ENCODE measurements at regions not wholly inside any gene's neighbourhood (a gene's known extent, or its start where the extent isn't known, plus 50 kb on each side); places are given as distances from the start of the nearest gene placed in this dataset.

DNA sequence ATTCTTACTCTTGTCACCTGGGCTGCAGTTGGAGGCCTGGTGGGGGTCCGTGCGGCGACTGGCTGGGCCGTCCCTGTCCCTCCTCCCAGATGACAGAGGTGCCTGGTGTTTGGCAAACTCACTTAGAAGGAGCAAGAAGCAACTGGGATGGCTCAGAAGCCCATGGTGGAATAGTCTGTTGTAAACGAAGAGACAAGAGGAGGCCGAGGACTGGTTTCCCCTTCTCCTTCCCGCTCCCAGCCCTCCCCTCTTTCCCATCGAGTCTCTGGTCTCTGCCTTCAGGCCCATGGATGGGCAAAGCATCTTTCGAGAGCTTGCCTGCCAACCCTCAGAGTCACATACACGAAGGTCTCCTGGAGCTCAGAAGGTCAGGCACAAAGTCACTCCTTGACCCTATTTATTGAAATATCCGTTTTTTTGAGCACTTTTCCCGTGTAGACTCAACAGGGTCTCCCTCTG, 364.4 kb downstream of the SEC14L1 start:
- FAIRE-seq, result no peak

DNA sequence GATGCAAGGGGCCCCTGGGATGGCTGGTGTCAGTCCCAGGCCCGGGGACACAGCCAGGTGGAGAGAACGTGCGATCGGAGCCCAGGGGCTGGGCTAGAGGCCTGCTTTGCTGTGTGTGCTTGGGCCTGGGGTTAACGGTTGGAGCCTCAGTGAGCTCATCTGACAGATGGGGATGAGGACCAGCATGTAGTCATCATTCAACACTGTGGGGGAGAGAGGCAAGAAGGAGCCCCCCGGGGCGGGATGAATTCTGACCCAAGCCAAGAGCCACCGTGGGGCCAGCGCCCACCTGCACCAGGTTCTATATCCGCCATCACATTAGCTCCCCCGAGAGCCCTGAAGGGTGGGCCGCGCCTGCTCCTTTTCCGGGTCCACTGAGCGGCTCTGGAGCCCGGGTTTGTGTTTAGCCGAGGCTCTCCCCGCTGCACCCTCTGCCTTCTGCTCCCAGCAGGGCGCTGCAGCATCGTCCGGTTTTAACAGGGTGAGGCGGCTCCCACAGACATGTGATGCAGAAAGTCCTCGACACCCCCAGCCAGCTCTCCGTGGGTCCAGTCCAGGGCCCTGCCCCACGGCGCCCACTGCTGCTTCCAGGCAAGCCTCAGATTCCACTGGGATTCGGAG, 365.7 kb downstream of the SEC14L1 start:
- no peak for FAIRE-seq

DNA sequence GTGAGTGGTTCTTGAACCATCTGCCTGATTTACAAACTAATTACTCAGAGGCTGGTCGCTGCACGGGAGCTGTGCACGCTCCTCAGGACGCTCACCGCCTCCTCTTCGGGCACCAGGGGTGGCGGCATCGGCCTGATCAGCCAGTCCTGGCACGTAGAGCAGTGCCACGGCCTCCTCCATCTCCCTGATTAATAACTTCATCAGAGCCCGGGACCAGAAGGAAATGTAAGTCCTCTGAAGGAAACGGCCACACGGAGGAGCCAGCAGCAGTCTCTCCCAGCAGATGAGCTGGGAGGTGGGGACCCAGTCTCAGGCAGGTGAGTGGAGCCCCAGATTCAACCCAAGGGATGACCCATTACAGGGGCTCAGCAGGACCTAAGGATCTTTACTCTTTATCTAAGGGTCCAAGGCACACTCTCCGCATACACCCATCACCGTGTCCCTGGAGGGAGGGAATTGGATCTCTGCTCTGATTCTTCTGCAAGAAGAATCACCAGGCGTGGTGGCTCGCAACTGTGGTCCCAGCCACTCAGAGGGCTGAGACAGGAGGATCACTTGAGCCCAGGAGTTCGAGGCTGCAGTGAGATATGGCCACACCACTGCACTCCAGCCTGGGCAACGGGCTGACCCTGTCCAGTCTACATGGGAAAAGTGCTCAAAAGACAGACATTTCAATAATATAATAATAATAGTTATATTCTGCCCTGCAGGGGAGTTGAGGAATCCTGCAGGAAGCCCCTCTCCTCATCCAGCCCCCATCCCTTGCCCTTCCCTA, 366.5 kb downstream of the SEC14L1 start:
- FAIRE-seq, result no peak

DNA sequence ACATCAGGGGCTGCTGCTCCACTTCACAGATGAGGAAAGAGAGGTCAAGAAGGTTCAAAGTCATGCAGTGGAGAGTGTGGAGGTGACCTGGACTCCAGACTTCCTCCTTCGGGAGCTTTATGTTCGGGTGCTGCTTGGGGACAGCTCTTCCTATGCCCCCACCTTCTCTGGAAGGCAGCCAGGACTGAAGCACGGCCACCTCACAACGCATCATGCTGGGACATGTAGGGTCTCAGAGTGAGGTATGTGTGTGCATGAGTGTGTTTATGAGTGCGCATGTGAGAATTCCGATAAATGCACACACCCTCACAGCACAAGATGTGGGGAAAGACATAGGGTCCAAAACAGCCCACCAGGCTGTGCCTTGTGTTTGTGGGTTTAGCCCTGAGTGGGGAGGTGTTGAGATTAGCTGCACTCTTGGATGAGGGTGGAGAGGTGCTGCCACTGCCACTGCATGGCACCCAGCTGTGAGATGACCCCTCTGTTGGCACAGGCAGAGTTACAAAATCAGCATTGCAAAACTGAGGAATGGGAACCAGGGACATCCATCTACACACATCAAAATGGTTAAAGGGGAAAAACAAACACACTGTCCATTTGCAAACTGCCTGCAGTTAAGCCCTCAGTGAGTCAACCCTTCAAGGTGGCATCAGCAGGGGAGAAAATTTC, 367.4 kb downstream of the SEC14L1 start:
- FAIRE-seq, result no peak

DNA sequence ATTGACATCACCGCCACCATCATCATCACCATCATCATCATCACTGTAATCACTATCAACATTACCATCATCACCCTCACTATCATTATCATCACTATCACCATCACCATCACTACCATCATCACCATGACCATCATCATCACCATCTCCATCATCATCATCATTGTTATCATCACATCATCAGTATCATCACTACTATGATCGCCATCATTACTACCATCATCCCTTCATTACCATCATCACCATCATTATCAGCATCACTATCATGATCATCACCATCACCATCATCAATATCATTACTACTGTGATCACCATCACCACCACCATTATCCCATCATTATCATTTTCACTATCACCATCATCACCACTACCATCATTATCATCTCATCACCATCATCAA, 368.3 kb downstream of the SEC14L1 start:
- no peak for FAIRE-seq

DNA sequence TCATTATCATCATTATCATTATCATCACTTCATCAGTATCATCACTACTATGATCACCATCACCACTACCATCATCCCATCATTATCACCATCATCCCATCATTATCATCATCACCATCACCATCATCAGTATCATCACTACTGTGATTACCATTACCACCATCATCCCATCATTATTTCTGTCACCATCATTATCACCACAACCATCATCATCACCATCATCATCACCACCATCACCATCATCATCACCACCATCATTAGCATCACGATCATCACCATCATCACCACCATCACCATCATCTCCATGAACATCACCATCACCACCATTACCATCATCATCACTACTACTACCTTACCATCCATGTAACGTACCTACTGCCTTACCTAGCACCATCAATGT, 368.8 kb downstream of the SEC14L1 start:
- FAIRE-seq, result no peak

DNA sequence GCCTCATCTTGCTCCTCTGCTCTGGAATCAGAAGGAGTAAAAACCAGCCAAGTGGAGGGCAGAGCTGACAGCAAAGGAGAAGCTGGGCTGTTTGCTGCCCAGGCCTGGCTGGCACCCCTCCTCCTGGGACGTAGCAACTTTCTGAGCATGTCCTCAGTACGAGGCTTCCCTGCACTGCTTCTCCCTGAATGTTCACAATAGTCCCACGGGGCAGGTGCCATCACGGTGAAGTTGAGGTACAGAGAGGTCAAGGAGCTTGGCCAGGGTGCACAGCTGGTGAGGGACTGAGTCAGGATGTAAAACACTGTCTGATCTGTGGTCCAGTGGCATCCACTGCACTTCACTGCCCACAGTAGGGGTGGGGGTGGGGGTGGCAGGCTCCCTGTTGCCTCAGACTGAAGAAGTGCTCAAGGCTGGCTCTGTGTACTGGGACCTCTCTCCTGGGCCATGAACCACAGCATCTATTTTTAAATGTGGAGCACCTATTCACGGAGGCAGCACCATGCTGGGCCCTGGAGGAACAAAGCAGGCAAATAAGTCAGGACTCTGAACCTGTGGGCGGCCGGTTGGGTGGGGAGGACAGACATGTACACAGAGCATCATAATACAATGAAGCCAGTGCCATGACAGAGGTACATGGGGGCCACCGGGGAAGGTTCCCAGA, 369.5 kb downstream of the SEC14L1 start:
- FAIRE-seq, result no peak

DNA sequence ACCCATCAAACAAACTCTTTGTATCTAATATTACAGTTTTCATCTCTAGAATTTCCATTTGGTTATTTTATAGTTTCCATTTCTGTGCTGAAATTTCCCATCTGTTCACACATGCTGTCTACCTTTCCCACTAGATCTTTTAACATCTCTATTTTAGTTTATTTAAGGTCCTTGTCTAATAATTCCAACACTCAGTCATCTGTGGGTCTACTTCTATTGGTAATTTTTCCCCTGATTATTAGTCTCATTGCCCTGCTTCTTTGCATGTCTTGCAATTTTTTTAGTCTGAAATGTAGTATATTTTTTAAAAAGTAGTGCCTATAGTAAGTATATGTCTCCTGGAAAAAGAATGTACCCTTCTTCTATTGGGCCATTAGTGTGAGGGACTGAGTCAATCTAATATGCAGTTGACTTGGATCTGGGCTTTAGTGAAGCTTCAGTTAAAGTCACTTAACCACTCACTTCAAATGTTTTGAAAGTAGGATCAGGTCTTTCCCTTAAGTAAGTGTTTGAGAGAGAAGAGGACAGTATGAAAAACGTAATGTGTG, 370.8 kb downstream of the SEC14L1 start:
- FAIRE-seq, result no peak

DNA sequence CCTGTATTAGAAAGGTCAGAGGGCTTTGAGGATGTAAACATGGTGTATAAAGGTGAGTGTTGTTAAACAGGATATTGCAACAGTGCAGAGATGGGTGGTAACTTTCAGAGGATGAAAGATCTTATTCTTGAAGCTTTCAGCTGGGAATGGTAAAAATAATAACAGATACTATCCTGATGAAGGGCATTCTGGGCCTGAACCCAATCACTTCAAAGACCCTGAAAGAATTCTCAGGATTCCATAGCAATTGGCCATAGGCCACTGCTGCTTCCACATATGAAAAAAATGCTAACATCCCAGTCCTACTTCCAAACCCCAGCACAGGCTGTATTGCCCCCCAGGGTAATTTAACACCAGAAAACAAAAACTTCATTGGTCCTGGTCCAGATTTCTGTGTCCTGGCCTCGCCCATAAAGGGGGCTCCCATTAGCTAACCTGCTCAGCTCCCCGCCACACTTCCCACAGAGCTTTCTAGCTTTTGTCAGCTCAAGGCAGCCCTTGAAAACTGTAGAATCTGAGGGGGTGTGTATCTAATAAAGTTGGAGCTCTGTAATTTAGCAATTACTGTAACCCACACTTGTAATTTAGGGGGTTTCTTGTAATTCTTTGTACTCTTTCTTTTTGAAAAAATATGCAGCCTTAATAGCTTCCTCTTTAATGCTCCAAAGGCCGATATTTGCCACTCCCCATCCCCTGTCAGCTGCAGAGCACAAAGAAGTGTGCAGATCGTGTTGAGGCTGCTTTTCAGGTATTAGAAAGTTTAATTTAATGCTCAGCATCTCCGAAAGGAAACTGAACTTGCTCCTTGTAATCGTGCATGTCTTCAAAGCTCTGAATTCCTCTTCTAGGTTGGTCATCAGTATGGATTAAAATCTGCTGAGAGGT, 371.5 kb downstream of the SEC14L1 start:
- FAIRE-seq, result no peak

DNA sequence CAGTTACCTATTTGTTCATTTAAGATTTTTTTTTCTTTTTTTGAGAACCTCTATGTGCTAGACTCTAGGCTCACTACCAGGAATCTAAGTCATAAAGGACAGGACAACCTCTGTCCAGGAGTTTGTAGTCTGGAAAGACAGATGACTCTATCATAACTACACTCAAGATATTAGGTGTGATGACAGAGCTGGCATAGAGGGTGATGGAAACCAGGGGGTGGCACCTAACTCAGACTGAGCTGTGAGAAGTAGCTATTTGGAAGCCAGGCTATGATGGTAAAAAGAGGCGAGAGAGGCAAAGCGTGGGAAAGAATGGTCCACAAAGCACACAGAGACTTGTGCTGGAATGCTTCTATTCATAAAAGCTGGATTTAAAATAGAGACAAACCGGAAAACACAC, 372.3 kb downstream of the SEC14L1 start:
- no peak for FAIRE-seq

DNA sequence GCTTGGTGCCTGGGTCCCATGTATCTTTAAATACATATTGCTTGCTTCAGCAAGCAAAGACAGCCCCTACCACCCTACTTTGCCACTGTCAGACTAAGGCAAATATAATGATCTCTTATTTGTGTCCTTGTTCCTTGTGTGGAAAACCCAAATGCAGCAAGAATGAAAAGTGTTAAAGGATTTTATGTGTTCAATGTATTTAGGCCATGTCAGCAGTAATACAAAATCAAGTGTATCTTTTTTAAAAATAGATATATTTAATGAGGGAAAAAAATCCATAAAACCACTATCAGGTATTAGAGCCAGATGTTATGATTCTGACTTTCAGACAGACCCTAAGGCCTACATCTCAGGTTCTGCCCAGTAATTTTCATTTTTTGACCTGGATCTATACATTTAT, 374.5 kb downstream of the SEC14L1 start:
- FAIRE-seq, result no peak

DNA sequence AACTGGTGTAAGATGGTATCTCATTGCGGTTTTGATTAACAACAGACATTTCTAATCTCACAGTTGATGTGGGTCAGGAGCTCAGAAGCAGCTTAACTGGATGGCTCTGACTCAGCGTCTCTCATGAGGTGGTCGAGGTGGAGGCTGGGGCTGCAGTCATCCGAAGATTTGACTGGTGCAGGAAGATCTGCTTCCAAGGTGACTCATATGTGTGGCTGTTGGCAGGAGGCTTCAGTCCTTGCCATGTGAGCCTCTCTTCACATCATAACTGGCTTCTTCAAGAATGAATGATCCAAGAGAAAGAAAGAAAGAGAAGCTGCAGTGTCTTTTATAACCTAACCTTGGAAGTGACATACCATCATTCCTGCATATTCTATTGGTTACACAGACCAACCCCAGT, 376.1 kb downstream of the SEC14L1 start:
- no peak for FAIRE-seq

DNA sequence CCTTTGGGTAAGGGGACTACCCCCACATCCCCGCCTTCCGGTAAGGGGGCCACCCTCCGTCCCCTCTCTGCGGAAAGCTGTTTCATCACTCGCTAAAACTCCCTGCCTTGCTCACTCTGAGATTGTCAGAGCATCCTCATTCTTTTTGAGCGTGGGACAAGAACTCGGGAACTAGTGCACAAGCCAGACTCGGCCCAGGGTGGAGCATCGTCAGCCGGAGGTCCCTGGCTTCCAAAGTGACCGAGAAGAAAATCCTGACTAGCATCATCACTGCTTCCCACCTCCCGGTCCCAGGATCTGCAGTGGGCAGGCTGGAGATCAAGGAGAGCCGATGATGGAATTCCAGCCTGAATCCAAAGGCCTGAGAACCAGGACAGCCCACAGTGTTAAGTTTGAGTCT, 380.3 kb downstream of the SEC14L1 start:
- no peak for FAIRE-seq

DNA sequence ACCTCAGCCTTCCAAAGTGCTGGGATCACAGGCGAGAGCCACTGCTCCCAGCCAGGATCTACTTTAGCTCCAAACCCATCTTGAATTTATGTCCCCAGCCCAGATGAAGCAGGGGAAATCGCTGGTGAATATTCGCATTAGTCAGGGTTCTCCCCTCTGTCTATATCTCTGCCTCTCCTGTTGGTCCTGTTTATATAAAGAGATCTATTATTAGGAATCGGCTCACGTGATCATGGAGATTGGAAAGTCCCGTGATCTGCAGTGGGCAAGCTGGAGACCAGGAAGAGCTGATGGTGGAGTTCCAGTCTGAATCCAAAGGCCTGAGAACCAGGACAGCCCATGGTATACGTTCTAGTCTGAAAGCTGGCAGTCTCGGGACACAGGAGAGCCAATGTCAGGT, 382.8 kb downstream of the SEC14L1 start:
- FAIRE-seq, result no peak

DNA sequence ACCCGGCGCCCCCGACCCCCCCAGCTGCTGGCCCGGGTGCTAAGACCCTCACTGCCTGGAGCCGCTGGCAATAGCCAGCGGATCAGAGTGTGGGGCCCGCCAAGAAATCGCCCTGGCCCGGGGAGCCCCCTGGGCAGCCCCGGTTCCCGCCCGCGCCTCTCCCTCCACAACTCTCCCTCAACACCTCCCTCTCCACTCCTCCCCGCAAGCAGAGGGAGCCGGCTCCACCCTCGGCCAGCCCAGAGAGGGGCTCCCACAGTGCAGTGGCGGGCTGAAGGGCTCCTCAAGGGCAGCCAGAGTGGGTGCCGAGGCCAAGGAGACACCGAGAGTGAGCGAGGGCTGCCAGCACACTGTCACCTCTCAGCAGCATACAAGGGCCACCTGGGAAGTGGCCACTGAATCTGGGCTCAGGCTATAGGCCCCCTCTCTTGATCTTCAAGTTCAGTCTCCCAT, 385.5 kb downstream of the SEC14L1 start:
- no peak for FAIRE-seq

DNA sequence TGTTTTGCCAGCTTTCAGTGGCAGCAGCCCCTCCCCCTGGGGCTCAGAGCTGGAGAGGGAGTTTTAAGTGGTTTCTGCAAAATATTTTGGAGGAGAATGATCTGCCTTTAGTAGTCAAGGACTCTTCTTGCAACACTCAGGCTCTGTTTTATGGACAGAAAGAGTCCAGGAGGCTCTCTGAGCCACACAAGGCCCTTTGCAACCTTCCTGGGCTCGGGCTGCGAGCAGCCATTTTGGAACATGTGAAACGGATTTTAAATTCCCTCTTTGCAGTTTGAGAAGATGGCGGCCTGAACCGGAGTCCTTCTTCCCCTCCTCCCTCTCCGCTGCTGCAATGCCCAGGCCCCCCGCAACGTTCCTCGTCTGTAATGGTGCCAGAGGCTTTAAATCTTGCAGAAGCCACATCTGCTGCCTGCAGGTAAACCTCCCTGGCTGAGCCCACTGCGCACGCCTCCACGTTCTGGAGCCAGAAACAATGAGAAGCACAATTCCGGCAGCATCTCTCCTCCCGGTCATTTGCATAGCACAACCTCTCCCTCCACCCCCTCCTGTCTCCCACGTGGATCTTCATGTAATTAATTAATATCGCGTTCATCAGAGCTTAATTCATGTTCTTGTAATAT, 386.1 kb downstream of the SEC14L1 start:
- no peak for FAIRE-seq

DNA sequence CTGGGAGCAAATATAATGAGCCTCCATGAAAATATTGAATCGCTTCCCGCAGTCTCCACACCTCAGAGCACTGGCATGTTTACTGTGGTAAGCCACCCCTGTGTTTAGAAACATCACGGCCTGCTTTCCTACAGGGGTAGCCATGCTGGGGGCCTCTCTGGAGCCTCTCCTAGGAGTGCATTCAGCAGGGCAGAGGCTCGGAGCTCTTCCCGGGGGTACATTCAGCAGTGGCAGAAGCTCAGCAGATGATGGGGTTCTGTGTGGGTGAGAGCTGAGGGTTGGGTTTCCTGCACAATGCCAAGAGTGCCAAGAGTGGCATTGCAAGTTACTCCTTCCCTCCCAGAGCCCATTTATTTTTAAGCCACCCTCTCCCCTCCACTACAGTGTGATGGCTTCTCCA, 386.6 kb downstream of the SEC14L1 start:
- no peak for FAIRE-seq

DNA sequence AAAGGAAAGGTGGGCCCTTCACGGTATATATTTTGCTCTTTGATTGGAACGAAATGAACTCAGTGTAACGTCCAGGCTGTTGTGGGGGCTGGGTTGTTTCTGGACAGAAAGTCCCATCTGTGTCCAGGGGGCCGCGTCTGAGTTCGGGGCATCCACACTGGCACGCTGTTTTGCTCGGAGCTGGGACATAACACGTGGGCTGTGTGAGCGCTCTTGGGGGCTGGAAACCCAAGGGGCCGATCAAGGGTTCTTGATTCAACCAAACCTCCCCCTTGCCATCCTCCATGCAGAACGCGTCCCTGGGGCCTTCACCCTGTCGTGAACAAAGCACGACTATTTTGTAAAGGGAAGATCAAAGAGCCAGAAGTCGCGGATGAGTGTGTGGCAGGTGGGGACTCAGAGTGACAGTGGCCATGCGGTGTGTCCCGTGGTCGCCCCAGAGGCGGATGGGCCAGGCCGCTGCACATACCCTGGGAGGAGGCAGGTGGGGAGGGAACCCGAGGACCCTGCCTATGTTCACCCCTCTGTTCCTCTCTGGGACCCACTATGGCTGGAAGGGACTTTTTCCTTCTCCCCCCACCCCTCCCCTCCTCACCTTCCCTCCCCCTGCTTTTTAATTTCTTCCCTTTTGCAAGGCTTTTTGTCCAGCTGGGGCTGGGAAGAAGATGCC, 387.2 kb downstream of the SEC14L1 start:
- FAIRE-seq, result no peak

DNA sequence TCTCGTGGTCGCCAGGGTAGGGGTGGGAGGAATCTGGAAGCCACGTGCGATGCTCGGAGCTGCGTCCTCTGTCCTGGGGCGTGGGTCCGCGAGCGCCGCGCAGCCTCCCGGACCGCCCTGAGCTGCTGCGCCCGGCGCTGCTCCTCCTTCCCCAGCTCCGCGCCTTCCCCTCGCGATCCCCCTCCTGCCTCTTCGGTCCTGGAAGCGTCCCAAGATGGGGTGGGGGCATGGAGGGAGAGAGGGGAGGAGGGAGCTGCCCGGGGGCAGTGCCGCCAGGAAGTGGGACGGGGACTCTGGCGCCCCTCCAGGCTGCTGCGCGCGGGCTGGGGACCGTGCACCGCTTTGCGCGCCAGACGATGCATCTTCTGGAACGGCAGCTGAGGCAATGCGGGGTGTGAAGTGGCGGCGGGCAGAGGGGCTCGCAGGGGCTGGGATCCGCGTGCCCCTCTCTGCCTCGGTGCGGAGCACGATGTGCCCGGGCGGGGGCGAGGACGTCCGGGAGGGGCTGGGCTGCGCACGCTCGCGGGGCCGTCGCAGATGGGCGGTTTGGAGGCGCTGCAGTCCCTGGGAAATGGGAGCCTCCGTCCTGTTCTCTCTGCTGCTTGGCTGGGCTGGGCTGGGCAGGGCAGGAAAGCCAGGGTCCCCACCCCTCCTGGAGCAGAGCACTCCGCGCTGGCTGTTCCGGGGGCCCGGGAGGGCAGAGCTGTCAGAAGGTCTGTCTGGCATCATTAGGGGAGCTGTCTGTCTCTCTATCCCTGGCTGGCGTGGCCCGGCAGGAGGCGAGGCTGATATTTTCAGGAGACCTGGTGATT, 388.0 kb downstream of the SEC14L1 start:
- FAIRE-seq, result no peak

DNA sequence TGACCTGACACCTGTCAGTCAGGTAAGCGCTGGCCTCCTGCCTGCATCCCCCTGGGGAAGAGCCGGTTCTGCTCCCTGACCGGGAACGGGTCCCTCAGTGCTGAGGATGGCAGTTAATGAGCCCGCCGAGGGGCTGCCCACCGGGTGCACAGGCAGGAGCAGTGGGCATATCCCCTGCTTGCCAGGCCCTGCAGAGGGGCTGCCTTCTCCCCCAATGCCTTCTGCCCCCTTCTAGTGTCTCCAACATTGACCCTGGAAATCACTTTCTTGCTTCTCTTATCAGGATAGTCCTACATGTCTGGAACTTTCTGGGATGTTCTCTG, 388.5 kb downstream of the SEC14L1 start:
- no peak for FAIRE-seq

All from endometrium (tissue), 2 donors.